H9 (cell line): ENCODE measurements at regions not wholly inside any gene's neighbourhood (a gene's known extent, or its start where the extent isn't known, plus 50 kb on each side); places are given as distances from the start of the nearest gene placed in this dataset.

ENCODE experiments used
- DNase-seq: peaks from one replicate; pipeline ENCODE4 v3.0.0-alpha.2; 2017
- H2AFZ ChIP-seq: one replicate; pipeline ENCODE4 v1.6.1; 2013; ENCODE audit warnings: mild to moderate bottlenecking, low read length, control low read depth, moderate library complexity
- H2AK5ac ChIP-seq: 2 replicates; pipeline ENCODE4 v1.6.1; 2013; ENCODE audit warnings: low read length, control low read depth, mixed read lengths; ENCODE audit not compliant: insufficient read length
- H2BK120ac ChIP-seq: one replicate; pipeline ENCODE4 v1.6.1; 2013; ENCODE audit warnings: low read depth, mild to moderate bottlenecking, low read length, control low read depth, inconsistent platforms; ENCODE audit not compliant: poor library complexity, severe bottlenecking
- H2BK12ac ChIP-seq: 2 replicates; pipeline ENCODE4 v1.6.1; 2013; ENCODE audit warnings: low read length, control low read depth, mixed read lengths, low read depth; ENCODE audit not compliant: insufficient read length
- H2BK15ac ChIP-seq: 2 replicates; pipeline ENCODE4 v1.6.1; 2013; ENCODE audit warnings: low read depth, low read length, control low read depth
- H2BK20ac ChIP-seq: one replicate; pipeline ENCODE4 v1.6.1; 2013; ENCODE audit warnings: low read depth, mild to moderate bottlenecking, low read length, control low read depth, inconsistent platforms; ENCODE audit not compliant: poor library complexity, severe bottlenecking
- H2BK5ac ChIP-seq: 2 replicates; pipeline ENCODE4 v1.6.1; 2013; ENCODE audit warnings: low read length, control low read depth, mixed read lengths; ENCODE audit not compliant: insufficient read length
- H3K14ac ChIP-seq: 2 replicates; pipeline ENCODE4 v1.6.1; 2013; ENCODE audit warnings: low read length, control low read depth; ENCODE audit not compliant: insufficient read depth
- H3K18ac ChIP-seq: 2 replicates; pipeline ENCODE4 v1.6.1; 2013; ENCODE audit warnings: low read depth, mild to moderate bottlenecking, mixed read lengths, low read length, control low read depth; ENCODE audit not compliant: insufficient read length
- H3K23ac ChIP-seq: 2 replicates; pipeline ENCODE4 v1.6.1; 2013; ENCODE audit warnings: low read length, control low read depth, mixed read lengths, low read depth; ENCODE audit not compliant: insufficient read length
- H3K23me2 ChIP-seq: 2 replicates; pipeline ENCODE4 v1.6.1; 2013; ENCODE audit warnings: low read depth, mild to moderate bottlenecking, mixed read lengths, low read length, control low read depth; ENCODE audit not compliant: insufficient read length, poor library complexity, severe bottlenecking
- H3K27ac ChIP-seq: 2 replicates; pipeline ENCODE4 v1.5.1; 2013; ENCODE audit warnings: low read length, control low read depth, mixed read lengths, low read depth; ENCODE audit not compliant: insufficient read length
- H3K27me3 ChIP-seq: 2 replicates; pipeline ENCODE4 v1.6.1; 2013; ENCODE audit warnings: low read length, control low read depth, inconsistent platforms; ENCODE audit not compliant: insufficient read depth
- H3K4ac ChIP-seq: 2 replicates; pipeline ENCODE4 v1.6.1; 2013; ENCODE audit warnings: low read depth, mild to moderate bottlenecking, control low read depth, inconsistent platforms, low read length, moderate library complexity
- H3K4me1 ChIP-seq: 2 replicates; pipeline ENCODE4 v1.6.1; 2013; ENCODE audit warnings: low read length, control low read depth, inconsistent platforms; ENCODE audit not compliant: insufficient read depth
- H3K4me2 ChIP-seq: 2 replicates; pipeline ENCODE4 v1.6.1; 2013; ENCODE audit warnings: low read length, control low read depth, mixed read lengths; ENCODE audit not compliant: insufficient read length, insufficient read depth
- H3K56ac ChIP-seq: 2 replicates; pipeline ENCODE4 v1.6.1; 2013; ENCODE audit warnings: low read depth, mild to moderate bottlenecking, mixed read lengths, low read length, control low read depth; ENCODE audit not compliant: insufficient read length
- H3K79me1 ChIP-seq: 2 replicates; pipeline ENCODE4 v1.6.1; 2013; ENCODE audit warnings: low read depth, mild to moderate bottlenecking, moderate library complexity, low read length, control low read depth, inconsistent platforms; ENCODE audit not compliant: insufficient read depth, poor library complexity, severe bottlenecking
- H3K79me2 ChIP-seq: 2 replicates; pipeline ENCODE4 v1.6.1; 2013; ENCODE audit warnings: low read length, control low read depth, inconsistent platforms; ENCODE audit not compliant: insufficient read depth
- H3K9ac ChIP-seq: 2 replicates; pipeline ENCODE4 v1.6.1; 2013; ENCODE audit warnings: low read length, control low read depth, mixed read lengths; ENCODE audit not compliant: insufficient read length; ENCODE audit errors: extremely low read depth
- H3K9me3 ChIP-seq: one replicate; pipeline ENCODE4 v1.6.1; 2013; ENCODE audit warnings: low read depth, low read length, inconsistent platforms; ENCODE audit not compliant: control insufficient read depth
- H3T11ph ChIP-seq: one replicate; pipeline ENCODE4 v1.6.1; 2013; ENCODE audit warnings: mild to moderate bottlenecking, low read length, control low read depth, inconsistent platforms
- H4K20me1 ChIP-seq: one replicate; pipeline ENCODE4 v1.6.1; 2013; ENCODE audit not compliant: control insufficient read depth, insufficient read length, insufficient read depth
- H4K5ac ChIP-seq: 2 replicates; pipeline ENCODE4 v1.6.1; 2013; ENCODE audit warnings: low read depth, mild to moderate bottlenecking, mixed read lengths, low read length, control low read depth; ENCODE audit not compliant: insufficient read length
- H4K8ac ChIP-seq: replicated peaks from 2 replicates; pipeline ENCODE4 v1.6.1; 2013; ENCODE audit warnings: low read length, control low read depth, mixed read lengths, low read depth; ENCODE audit not compliant: insufficient read length
- H4K91ac ChIP-seq: 2 replicates; pipeline ENCODE4 v1.6.1; 2013; ENCODE audit warnings: low read depth, mild to moderate bottlenecking, moderate library complexity, mixed read lengths, low read length, control low read depth; ENCODE audit not compliant: insufficient read length
- H3K27ac Mint-ChIP-seq, 3 experiments: 2 replicates in 2 of 3; 3 replicates in 1 of 3; pipeline ENCODE4 v1.8.0; 2020 to 2021; ENCODE audit warnings: mixed read lengths in 3 of 3, mild to moderate bottlenecking in 1 of 3, moderate library complexity in 1 of 3
- H3K27me3 Mint-ChIP-seq: 2 replicates; pipeline ENCODE4 v1.8.0; 2021; ENCODE audit warnings: low read depth, mild to moderate bottlenecking, moderate library complexity, mixed read lengths
- H3K36me3 Mint-ChIP-seq, 3 experiments: 2 replicates in 2 of 3; 3 replicates in 1 of 3; pipeline ENCODE4 v1.8.0; 2020 to 2021; ENCODE audit warnings: low read depth in 3 of 3, mixed read lengths in 3 of 3; ENCODE audit not compliant: insufficient read depth in 1 of 3
- H3K4me1 Mint-ChIP-seq, 2 experiments: 2 replicates each; pipeline ENCODE4 v1.8.0; 2020; ENCODE audit warnings: mixed read lengths in 2 of 2
- H3K4me3 Mint-ChIP-seq, 2 experiments: 2 replicates in 1 of 2; 3 replicates in 1 of 2; pipeline ENCODE4 v1.8.0; 2020 to 2021; ENCODE audit warnings: mild to moderate bottlenecking in 2 of 2, mixed read lengths in 2 of 2, moderate library complexity in 1 of 2
- H3K9me3 Mint-ChIP-seq, 2 experiments: 2 replicates in 1 of 2; 3 replicates in 1 of 2; pipeline ENCODE4 v1.8.0; 2020; ENCODE audit warnings: mild to moderate bottlenecking in 2 of 2, mixed read lengths in 2 of 2, moderate library complexity in 1 of 2
- WGBS: extraction: QIAGEN DNeasy Blood & Tissue Kit; methylation state at CpG from one replicate; pipeline ENCODE4 v1.1.7; 2013; ENCODE audit warnings: missing lambda C conversion rate, low lambda C conversion rate, mixed read lengths; ENCODE audit not compliant: insufficient read length; ENCODE audit errors: extremely low coverage; 5-methylcytosine and 5-hydroxymethylcytosine counted together
- TF ChIP-seq, protein P1 (sequence below): fragments of 200-600 bp; sonication (generic); conservative IDR thresholded peaks from 3 replicates; pipeline ENCODE4 v1.8.0; 2021; ENCODE audit warnings: antibody characterized with exemption, mild to moderate bottlenecking

DNA sequence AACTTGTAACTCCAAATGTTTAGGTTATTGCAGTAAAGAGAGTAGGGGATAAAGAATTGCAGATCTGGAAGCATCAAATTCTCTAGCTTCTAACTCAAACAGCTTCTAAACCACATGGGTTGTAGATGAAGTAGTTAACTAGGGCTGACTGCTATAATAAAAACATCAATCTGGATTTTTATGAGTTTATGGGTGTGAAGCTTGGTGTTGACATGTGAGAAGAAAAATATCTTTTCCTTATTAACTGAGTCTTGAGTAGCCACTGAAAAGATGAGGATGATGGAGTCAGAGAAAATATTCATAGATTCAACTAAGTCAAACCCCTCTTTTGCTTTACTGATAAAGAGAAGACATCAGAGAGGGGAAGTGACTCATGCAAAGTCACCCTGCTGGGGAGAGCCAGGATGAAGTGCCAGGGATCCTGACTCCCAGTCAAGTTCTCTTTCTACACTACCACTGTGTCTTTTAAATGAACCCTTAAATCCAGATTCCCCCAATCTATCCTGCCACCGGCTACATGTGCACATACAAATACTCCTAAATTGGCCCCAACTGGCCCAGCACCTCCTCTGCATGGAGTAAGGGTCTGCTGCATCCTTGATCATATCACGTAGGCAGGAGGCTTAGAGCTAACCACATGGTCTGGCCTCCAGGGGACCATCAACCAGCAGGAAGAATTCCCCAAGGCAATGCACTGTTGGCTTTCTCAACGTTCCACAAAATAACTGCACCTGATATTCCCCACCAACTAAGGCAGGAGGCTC, 264.0 kb upstream of the CCL2 start:
- Histone ChIP-seq H3K9ac (no peak overlapping the region), H3K56ac (no peak overlapping the region), H3K4me1 (no peaks in the 10 kb centered on the region), H4K91ac (no peak overlapping the region), H3K27ac (no peak overlapping the region), H3K79me2 (no peaks in the 10 kb centered on the region), H3K4me2 (no peak overlapping the region), H3K18ac (no peak overlapping the region), H3K79me1 (no peaks in the 10 kb centered on the region), H3T11ph (no peak overlapping the region), H2BK5ac (no peak overlapping the region), H3K14ac (no peak overlapping the region), H3K9me3 (peaks cover 9% of the 10 kb centered on the region), H2BK120ac (no peak overlapping the region), H3K23ac (no peak overlapping the region), H4K20me1 (no peaks in the 10 kb centered on the region), H2AK5ac (no peak overlapping the region), H2BK15ac (no peak overlapping the region), H3K27me3 (no peaks in the 10 kb centered on the region), H2BK20ac (no peak overlapping the region), H3K4ac (no peak overlapping the region), H2BK12ac (no peak overlapping the region), H3K23me2 (no peaks in the 10 kb centered on the region), H2AFZ (no peak overlapping the region), H4K8ac (no peak overlapping the region), H4K5ac (no peak overlapping the region)
- Mint-ChIP-seq H3K27ac (no peak overlapping the region), H3K9me3 (peaks cover 12 to 16% of the 10 kb centered on the region in 2 experiments), H3K4me3 (no peak overlapping the region), H3K4me1 (peaks cover 3 to 11% of the 10 kb centered on the region in 2 experiments; a peak in 3 of 4 replicates), H3K27me3 (peaks cover 3% of the 10 kb centered on the region), H3K36me3 (peaks cover 4 to 12% (median 8%) of the 10 kb centered on the region in 3 experiments; a peak in 5 of 7 replicates)
- DNase-seq, result peak; percentile 23
- WGBS, result no CpG with 5 or more reads among the region's 3 CpGs
- TF ChIP-seq, protein P1, sequence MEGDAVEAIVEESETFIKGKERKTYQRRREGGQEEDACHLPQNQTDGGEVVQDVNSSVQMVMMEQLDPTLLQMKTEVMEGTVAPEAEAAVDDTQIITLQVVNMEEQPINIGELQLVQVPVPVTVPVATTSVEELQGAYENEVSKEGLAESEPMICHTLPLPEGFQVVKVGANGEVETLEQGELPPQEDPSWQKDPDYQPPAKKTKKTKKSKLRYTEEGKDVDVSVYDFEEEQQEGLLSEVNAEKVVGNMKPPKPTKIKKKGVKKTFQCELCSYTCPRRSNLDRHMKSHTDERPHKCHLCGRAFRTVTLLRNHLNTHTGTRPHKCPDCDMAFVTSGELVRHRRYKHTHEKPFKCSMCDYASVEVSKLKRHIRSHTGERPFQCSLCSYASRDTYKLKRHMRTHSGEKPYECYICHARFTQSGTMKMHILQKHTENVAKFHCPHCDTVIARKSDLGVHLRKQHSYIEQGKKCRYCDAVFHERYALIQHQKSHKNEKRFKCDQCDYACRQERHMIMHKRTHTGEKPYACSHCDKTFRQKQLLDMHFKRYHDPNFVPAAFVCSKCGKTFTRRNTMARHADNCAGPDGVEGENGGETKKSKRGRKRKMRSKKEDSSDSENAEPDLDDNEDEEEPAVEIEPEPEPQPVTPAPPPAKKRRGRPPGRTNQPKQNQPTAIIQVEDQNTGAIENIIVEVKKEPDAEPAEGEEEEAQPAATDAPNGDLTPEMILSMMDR, result no peak
